ENCODE measurements at regions not wholly inside any gene's neighbourhood (a gene's known extent, or its start where the extent isn't known, plus 50 kb on each side); places are given as distances from the start of the nearest gene placed in this dataset.
A peak's percentile ranks its signal among the peaks of the same experiment; 100 is the strongest.

DNA sequence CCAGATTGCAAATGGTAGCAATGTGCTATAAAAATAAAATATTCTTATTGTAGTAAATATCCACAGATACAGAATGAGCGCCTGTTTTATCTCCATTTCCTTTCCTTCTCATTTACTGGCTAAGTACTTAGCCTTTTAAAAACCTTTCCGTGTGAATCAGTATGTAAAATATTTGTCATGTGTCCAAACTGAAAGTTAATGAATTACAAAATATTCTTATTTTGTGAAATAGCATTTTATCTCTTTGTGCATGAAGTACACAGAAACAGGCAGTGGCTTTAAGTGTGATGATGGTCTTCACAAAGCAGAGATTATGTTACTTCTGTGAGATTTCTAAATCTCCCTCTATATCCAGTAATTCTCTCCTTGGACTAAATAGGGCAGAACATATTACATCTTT lies 56.7 kb upstream of the KIAA1217 start:
- Histone ChIP-seq H3K4me2 (ENCODE audit: low read length) (no peak overlapping the region), H3K79me2 (ENCODE audit: control insufficient read depth, insufficient read depth, low read length, poor library complexity) (no peaks in the 10 kb centered on the region), H2BK5ac (ENCODE audit: low read depth, low read length, poor library complexity) (no peak overlapping the region), H4K12ac (ENCODE audit: low read depth, low read length) (no peak overlapping the region), H3K4ac (ENCODE audit: low read depth, low read length) (no peak overlapping the region), H3K27ac (ENCODE audit: low read depth, low read length) (no peak overlapping the region), H3K9me3 (ENCODE audit: insufficient read depth, low read depth, low read length) (no peaks in the 10 kb centered on the region), H4K8ac (ENCODE audit: low read depth, low read length) (no peak overlapping the region), H4K91ac (ENCODE audit: low read depth, low read length) (no peak overlapping the region), H3K79me1 (ENCODE audit: low read length) (no peaks in the 10 kb centered on the region), H3K9ac (ENCODE audit: low read length) (no peak overlapping the region), H3K23ac (ENCODE audit: low read length) (no peak overlapping the region), H2AFZ (ENCODE audit: insufficient read depth, low read length, poor library complexity) (no peak overlapping the region), H3K4me3 (ENCODE audit: low read depth, low read length) (no peak overlapping the region), H2BK120ac (ENCODE audit: insufficient read depth, low read length, poor library complexity) (no peak overlapping the region), H3K36me3 (ENCODE audit: control insufficient read depth in 1 of 2, insufficient read depth in 2 of 2, low read length in 2 of 2) (no peaks in the 10 kb centered on the region), H3K14ac (ENCODE audit: low read length) (no peak overlapping the region), H3K27me3 (ENCODE audit: insufficient read depth, low read length) (no peaks in the 10 kb centered on the region), H3K4me1 (ENCODE audit: control insufficient read depth in 1 of 2, insufficient read depth in 2 of 2, low read length in 2 of 2) (no peaks in the 10 kb centered on the region), H3K18ac (ENCODE audit: low read length) (no peak overlapping the region), H2BK12ac (ENCODE audit: low read length) (no peak overlapping the region), H2AK5ac (ENCODE audit: low read length) (no peak overlapping the region)
- WGBS (ENCODE audit: extremely low coverage, insufficient coverage, insufficient read length), result no CpG with 5 or more reads among the region's 2 CpGs
- DNase-seq, result no peak

DNA sequence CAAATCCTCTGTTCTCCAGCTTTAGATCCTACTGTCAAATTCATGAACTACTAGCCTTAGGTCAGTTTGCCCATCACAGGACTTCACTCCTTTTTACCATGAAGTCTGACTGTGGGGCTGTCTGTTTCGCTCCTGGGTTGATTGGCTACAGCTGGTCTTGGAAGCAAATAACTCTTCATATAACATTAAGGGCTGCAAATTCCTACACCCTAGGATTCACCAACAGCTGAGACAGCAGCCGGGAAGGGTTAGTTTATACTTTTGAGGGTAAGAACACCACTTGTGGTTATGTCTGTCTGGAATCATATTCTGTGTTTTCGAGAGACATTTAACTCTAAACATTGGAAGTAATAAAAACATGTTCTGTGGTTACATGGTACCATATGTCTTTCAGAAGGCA lies 55.9 kb upstream of the KIAA1217 start:
- no peak overlapping the region for H3K4me3 ChIP-seq (ENCODE audit: low read depth, low read length)
- no peaks in the 10 kb centered on the region for H3K27me3 ChIP-seq (ENCODE audit: insufficient read depth, low read length)
- no peak overlapping the region for H3K27ac ChIP-seq (ENCODE audit: low read depth, low read length)
- H2AFZ ChIP-seq (ENCODE audit: insufficient read depth, low read length, poor library complexity), result no peak overlapping the region
- no peak overlapping the region for H3K9ac ChIP-seq (ENCODE audit: low read length)
- no peak overlapping the region for H3K4ac ChIP-seq (ENCODE audit: low read depth, low read length)
- H3K79me1 ChIP-seq (ENCODE audit: low read length), result no peaks in the 10 kb centered on the region
- no peak overlapping the region for H3K4me2 ChIP-seq (ENCODE audit: low read length)
- no peak overlapping the region for H4K8ac ChIP-seq (ENCODE audit: low read depth, low read length)
- no peak overlapping the region for H2BK12ac ChIP-seq (ENCODE audit: low read length)
- WGBS (ENCODE audit: extremely low coverage, insufficient coverage, insufficient read length), result no CpG with 5 or more reads among the region's 3 CpGs
- no peak overlapping the region for H4K91ac ChIP-seq (ENCODE audit: low read depth, low read length)
- H4K12ac ChIP-seq (ENCODE audit: low read depth, low read length), result no peak overlapping the region
- no peak overlapping the region for H2BK5ac ChIP-seq (ENCODE audit: low read depth, low read length, poor library complexity)
- no peaks in the 10 kb centered on the region for H3K79me2 ChIP-seq (ENCODE audit: control insufficient read depth, insufficient read depth, low read length, poor library complexity)
- no peaks in the 10 kb centered on the region for H3K36me3 ChIP-seq (ENCODE audit: control insufficient read depth in 1 of 2, insufficient read depth in 2 of 2, low read length in 2 of 2)
- no peak overlapping the region for H2AK5ac ChIP-seq (ENCODE audit: low read length)
- H3K23ac ChIP-seq (ENCODE audit: low read length), result no peak overlapping the region
- peak in 1 of 2 donors; percentile 7 for DNase-seq
- H3K9me3 ChIP-seq (ENCODE audit: insufficient read depth, low read depth, low read length), result no peaks in the 10 kb centered on the region
- no peak overlapping the region for H2BK120ac ChIP-seq (ENCODE audit: insufficient read depth, low read length, poor library complexity)
- no peak overlapping the region for H3K14ac ChIP-seq (ENCODE audit: low read length)
- no peaks in the 10 kb centered on the region for H3K4me1 ChIP-seq (ENCODE audit: control insufficient read depth in 1 of 2, insufficient read depth in 2 of 2, low read length in 2 of 2)
- H3K18ac ChIP-seq (ENCODE audit: low read length), result no peak overlapping the region

GRCh38 chr10:24153537-24153936 lies 55.4 kb upstream of the KIAA1217 start:
- DNase-seq, result peak; percentile 68 to 92

GRCh38 chr10:24156686-24157085 lies 52.3 kb upstream of the KIAA1217 start:
- no peak overlapping the region for H2AFZ ChIP-seq (ENCODE audit: insufficient read depth, low read length, poor library complexity)
- no peak overlapping the region for H3K23ac ChIP-seq (ENCODE audit: low read length)
- no peak overlapping the region for H3K27ac ChIP-seq (ENCODE audit: low read depth, low read length)
- H3K4me3 ChIP-seq (ENCODE audit: low read depth, low read length), result no peak overlapping the region
- H2AK5ac ChIP-seq (ENCODE audit: low read length), result no peak overlapping the region
- H3K9ac ChIP-seq (ENCODE audit: low read length), result no peak overlapping the region
- H4K91ac ChIP-seq (ENCODE audit: low read depth, low read length), result no peak overlapping the region
- H3K79me2 ChIP-seq (ENCODE audit: control insufficient read depth, insufficient read depth, low read length, poor library complexity), result no peaks in the 10 kb centered on the region
- no peak overlapping the region for H2BK120ac ChIP-seq (ENCODE audit: insufficient read depth, low read length, poor library complexity)
- no peak overlapping the region for H2BK5ac ChIP-seq (ENCODE audit: low read depth, low read length, poor library complexity)
- H3K27me3 ChIP-seq (ENCODE audit: insufficient read depth, low read length), result no peaks in the 10 kb centered on the region
- H3K9me3 ChIP-seq (ENCODE audit: insufficient read depth, low read depth, low read length), result no peaks in the 10 kb centered on the region
- H4K8ac ChIP-seq (ENCODE audit: low read depth, low read length), result no peak overlapping the region
- H3K4me1 ChIP-seq (ENCODE audit: control insufficient read depth in 1 of 2, insufficient read depth in 2 of 2, low read length in 2 of 2), result no peaks in the 10 kb centered on the region
- H3K4ac ChIP-seq (ENCODE audit: low read depth, low read length), result no peak overlapping the region
- no peaks in the 10 kb centered on the region for H3K79me1 ChIP-seq (ENCODE audit: low read length)
- WGBS (ENCODE audit: extremely low coverage, insufficient coverage, insufficient read length), result no CpG with 5 or more reads among the region's 3 CpGs
- no peak overlapping the region for H3K4me2 ChIP-seq (ENCODE audit: low read length)
- DNase-seq, result no peak
- H2BK12ac ChIP-seq (ENCODE audit: low read length), result no peak overlapping the region
- no peaks in the 10 kb centered on the region for H3K36me3 ChIP-seq (ENCODE audit: control insufficient read depth in 1 of 2, insufficient read depth in 2 of 2, low read length in 2 of 2)
- no peak overlapping the region for H3K14ac ChIP-seq (ENCODE audit: low read length)
- no peak overlapping the region for H4K12ac ChIP-seq (ENCODE audit: low read depth, low read length)
- no peak overlapping the region for H3K18ac ChIP-seq (ENCODE audit: low read length)

More at GRCh38 chr10:24153537-24153936, 55.4 kb upstream of the KIAA1217 start:
- no peak overlapping the region for H2BK120ac ChIP-seq (ENCODE audit: insufficient read depth, low read length, poor library complexity)
- H3K23ac ChIP-seq (ENCODE audit: low read length), result no peak overlapping the region
- no peaks in the 10 kb centered on the region for H3K79me1 ChIP-seq (ENCODE audit: low read length)
- H3K9ac ChIP-seq (ENCODE audit: low read length), result no peak overlapping the region
- H3K9me3 ChIP-seq (ENCODE audit: insufficient read depth, low read depth, low read length), result no peaks in the 10 kb centered on the region
- no peaks in the 10 kb centered on the region for H3K4me1 ChIP-seq (ENCODE audit: control insufficient read depth in 1 of 2, insufficient read depth in 2 of 2, low read length in 2 of 2)
- H3K18ac ChIP-seq (ENCODE audit: low read length), result no peak overlapping the region
- no CpG with 5 or more reads among the region's 3 CpGs for WGBS (ENCODE audit: extremely low coverage, insufficient coverage, insufficient read length)
- no peak overlapping the region for H2BK12ac ChIP-seq (ENCODE audit: low read length)
- no peak overlapping the region for H2AK5ac ChIP-seq (ENCODE audit: low read length)
- no peak overlapping the region for H4K12ac ChIP-seq (ENCODE audit: low read depth, low read length)
- no peaks in the 10 kb centered on the region for H3K27me3 ChIP-seq (ENCODE audit: insufficient read depth, low read length)
- H3K4me2 ChIP-seq (ENCODE audit: low read length), result no peak overlapping the region
- no peak overlapping the region for H3K14ac ChIP-seq (ENCODE audit: low read length)
- no peaks in the 10 kb centered on the region for H3K36me3 ChIP-seq (ENCODE audit: control insufficient read depth in 1 of 2, insufficient read depth in 2 of 2, low read length in 2 of 2)
- H3K4me3 ChIP-seq (ENCODE audit: low read depth, low read length), result no peak overlapping the region
- H3K79me2 ChIP-seq (ENCODE audit: control insufficient read depth, insufficient read depth, low read length, poor library complexity), result no peaks in the 10 kb centered on the region
- no peak overlapping the region for H2AFZ ChIP-seq (ENCODE audit: insufficient read depth, low read length, poor library complexity)
- H2BK5ac ChIP-seq (ENCODE audit: low read depth, low read length, poor library complexity), result no peak overlapping the region
- no peak overlapping the region for H4K8ac ChIP-seq (ENCODE audit: low read depth, low read length)
- H4K91ac ChIP-seq (ENCODE audit: low read depth, low read length), result no peak overlapping the region
- H3K4ac ChIP-seq (ENCODE audit: low read depth, low read length), result no peak overlapping the region
- no peak overlapping the region for H3K27ac ChIP-seq (ENCODE audit: low read depth, low read length)

Data from trophoblast cell (in vitro differentiated cells and primary cell).